B cell (primary cell): ENCODE measurements at regions not wholly inside any gene's neighbourhood (a gene's known extent, or its start where the extent isn't known, plus 50 kb on each side); places are given as distances from the start of the nearest gene placed in this dataset.

ENCODE experiments used
- ATAC-seq: fragments of 200-7000 bp; cut with Tn5 transposase; one replicate; pipeline ENCODE4 v1.10.0; 2021; ENCODE audit warnings: low read depth, mild to moderate bottlenecking, moderate number of reproducible peaks, moderate library complexity
- CTCF ChIA-PET: fragments of 350-600 bp; sonication (Branson Sonifier 250); formaldehyde crosslinking; loops from one replicate; lab custom pipeline; 2021; ENCODE audit warnings: antibody characterized with exemption, inconsistent platforms; lab: Charles Lee
- POLR2A ChIA-PET: fragments of 350-600 bp; sonication (Branson Sonifier 250); formaldehyde crosslinking; loops from one replicate; lab custom pipeline; 2021; ENCODE audit warnings: antibody characterized with exemption; lab: Charles Lee
- DNase-seq: peaks from one replicate; pipeline ENCODE4 v3.0.0; 2013
- H2AFZ ChIP-seq: 2 replicates; pipeline ENCODE4 v1.6.1; 2012; ENCODE audit warnings: mild to moderate bottlenecking, low read depth, low read length; ENCODE audit not compliant: insufficient read depth, poor library complexity, severe bottlenecking
- H3K27ac ChIP-seq, 2 donors: 1 replicate in 1 of 2; 2 replicates in 1 of 2; pipeline ENCODE4 v1.5.1; 2012 to 2013; ENCODE audit warnings: low read length in 2 of 2, mild to moderate bottlenecking in 2 of 2, moderate library complexity in 1 of 2
- H3K27me3 ChIP-seq, 4 experiments: fragments of 200-600 bp in 1 of 4; sonication (generic) in 1 of 4; replicated peaks in 1 of 4; 1 replicate in 2 of 4; 2 replicates in 2 of 4; pipeline versions ENCODE4 v1.6.1 to v1.7.0; 2013 to 2016; ENCODE audit warnings: low read length in 3 of 4, mild to moderate bottlenecking in 2 of 4, mixed read lengths in 1 of 4, moderate library complexity in 1 of 4; ENCODE audit not compliant: insufficient read depth in 4 of 4, control insufficient read depth in 3 of 4; ENCODE audit errors: control extremely low read depth in 1 of 4
- H3K36me3 ChIP-seq, 2 experiments: replicated peaks in 1 of 2; 1 replicate in 1 of 2; 2 replicates in 1 of 2; pipeline versions ENCODE4 v1.6.1 to v1.7.1; 2013; ENCODE audit warnings: low read length in 1 of 2; ENCODE audit not compliant: insufficient read depth in 2 of 2, control insufficient read depth in 1 of 2; ENCODE audit errors: control extremely low read depth in 1 of 2, extremely low read depth in 1 of 2
- H3K4me1 ChIP-seq, 2 donors: fragments of 200-600 bp in 1 of 2; sonication (generic) in 1 of 2; 1 replicate in 1 of 2; 2 replicates in 1 of 2; pipeline versions ENCODE4 v1.5.1 to v1.6.1; 2013 to 2017; ENCODE audit warnings: low read length in 2 of 2; ENCODE audit not compliant: control insufficient read depth in 2 of 2, insufficient read depth in 2 of 2
- H3K4me2 ChIP-seq: replicated peaks from 2 replicates; pipeline ENCODE3; 2012; ENCODE audit warnings: mild to moderate bottlenecking, low read depth, low read length; ENCODE audit not compliant: poor library complexity, severe bottlenecking
- H3K4me3 ChIP-seq, 5 experiments: fragments of 200-600 bp in 1 of 5; sonication (generic) in 1 of 5; 1 replicate in 3 of 5; 2 replicates in 2 of 5; pipeline versions ENCODE4 v1.5.1 to v1.7.0; 2011 to 2016; ENCODE audit warnings: low read length in 4 of 5, mild to moderate bottlenecking in 4 of 5, low read depth in 2 of 5, control low read depth in 1 of 5, moderate library complexity in 1 of 5; ENCODE audit not compliant: insufficient read depth in 1 of 5; ENCODE audit errors: control extremely low read depth in 1 of 5, extremely low read depth in 1 of 5
- H3K79me2 ChIP-seq: fragments of 200-600 bp; sonication (generic); one replicate; pipeline ENCODE4 v1.6.0; 2016; ENCODE audit warnings: low read length; ENCODE audit not compliant: control insufficient read depth, insufficient read depth
- H3K9ac ChIP-seq: fragments of 200-600 bp; sonication (generic); 2 replicates; pipeline ENCODE4 v1.6.1; 2017; ENCODE audit warnings: mild to moderate bottlenecking, low read length, moderate library complexity
- H3K9me3 ChIP-seq, 3 donors: one replicate each; pipeline versions ENCODE4 v1.6.1 to v1.7.1; 2013; ENCODE audit warnings: low read length in 2 of 3; ENCODE audit not compliant: control insufficient read depth in 2 of 3, insufficient read depth in 1 of 3; ENCODE audit errors: control extremely low read depth in 1 of 3
- H4K20me1 ChIP-seq: 2 replicates; pipeline ENCODE4 v1.6.0; 2012; ENCODE audit warnings: mild to moderate bottlenecking, low read length; ENCODE audit not compliant: insufficient read depth, control insufficient read depth, poor library complexity, severe bottlenecking
- H3K27ac Mint-ChIP-seq: one replicate; pipeline ENCODE4 v1.8.0; 2021; ENCODE audit warnings: mixed read lengths
- H3K27me3 Mint-ChIP-seq: one replicate; pipeline ENCODE4 v1.8.0; 2021; ENCODE audit warnings: mixed read lengths
- H3K4me1 Mint-ChIP-seq: one replicate; pipeline ENCODE4 v1.8.0; 2021; ENCODE audit warnings: mixed read lengths
- H3K4me3 Mint-ChIP-seq: one replicate; pipeline ENCODE4 v1.8.0; 2021; ENCODE audit warnings: mixed read lengths
- H3K9me3 Mint-ChIP-seq: one replicate; pipeline ENCODE4 v1.8.0; 2022; ENCODE audit warnings: mixed read lengths; ENCODE audit not compliant: insufficient read depth
- EZH2 ChIP-seq: IDR thresholded peaks from 2 replicates; pipeline ENCODE4 v1.6.1; 2012; ENCODE audit warnings: borderline replicate concordance, low read depth, mild to moderate bottlenecking, moderate library complexity, low read length; ENCODE audit not compliant: insufficient read depth, poor library complexity, severe bottlenecking
- WGBS: methylation state at CpG from one replicate; pipeline ENCODE4 v1.1.5; 2013; ENCODE audit warnings: missing lambda C conversion rate; ENCODE audit not compliant: insufficient coverage; 5-methylcytosine and 5-hydroxymethylcytosine counted together
- intact Hi-C: fragments of 100-400 bp; cut with micrococcal nuclease; formaldehyde crosslinking; loops from one replicate; pipeline ENCODE4 v1.10.0; 2022
- TF ChIP-seq, protein P1 (sequence below): fragments of 200-600 bp; IDR thresholded peaks from one replicate; pipeline ENCODE4 v1.8.0; 2022; ENCODE audit warnings: antibody characterized with exemption, mild to moderate bottlenecking

DNA sequence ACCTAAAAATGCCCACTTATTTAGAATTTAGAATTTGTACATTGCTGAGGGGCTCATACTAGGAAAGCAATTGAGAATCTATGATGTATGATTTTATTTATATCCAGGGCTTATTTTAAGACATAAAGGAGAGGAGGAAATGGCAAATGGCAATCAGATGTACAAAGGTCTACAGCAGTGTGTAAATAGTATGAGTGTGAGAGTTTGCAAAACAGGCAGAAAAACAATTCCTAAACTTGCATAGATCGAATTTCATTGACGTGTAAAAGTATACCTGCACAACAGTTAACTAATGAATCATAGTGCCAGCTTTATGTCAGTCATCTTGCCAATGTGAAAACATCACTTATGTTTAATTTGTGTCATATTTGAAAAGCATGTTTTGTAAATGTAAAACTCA, 718.7 kb upstream of the GCFC2 start:
- Mint-ChIP-seq H3K9me3 (peaks cover 2% of the 10 kb centered on the region), H3K4me1 (no peaks in the 10 kb centered on the region), H3K27ac (no peak overlapping the region), H3K4me3 (no peak overlapping the region), H3K27me3 (no peaks in the 10 kb centered on the region)
- H3K36me3 ChIP-seq, result no peaks in the 10 kb centered on the region
- no peaks in the 10 kb centered on the region for H3K4me1 ChIP-seq
- no peaks in the 10 kb centered on the region for H3K79me2 ChIP-seq
- H3K9ac ChIP-seq, result no peak overlapping the region
- ATAC-seq, result no peak
- H4K20me1 ChIP-seq, result no peaks in the 10 kb centered on the region
- ChIA-PET POLR2A (no interaction called here), CTCF (no interaction called here)
- peaks cover 0 to 4% (median 0%) of the 10 kb centered on the region in 3 donors for H3K9me3 ChIP-seq
- H3K4me3 ChIP-seq, result no peak overlapping the region
- no peak for DNase-seq
- WGBS, result no CpG with 5 or more reads among the region's 2 CpGs
- H3K4me2 ChIP-seq, result no peak overlapping the region
- no peak overlapping the region for H3K27ac ChIP-seq
- no peaks in the 10 kb centered on the region for H3K27me3 ChIP-seq
- intact Hi-C loops, result no loop called here
- H2AFZ ChIP-seq, result no peak overlapping the region
- TF ChIP-seq, protein P1, sequence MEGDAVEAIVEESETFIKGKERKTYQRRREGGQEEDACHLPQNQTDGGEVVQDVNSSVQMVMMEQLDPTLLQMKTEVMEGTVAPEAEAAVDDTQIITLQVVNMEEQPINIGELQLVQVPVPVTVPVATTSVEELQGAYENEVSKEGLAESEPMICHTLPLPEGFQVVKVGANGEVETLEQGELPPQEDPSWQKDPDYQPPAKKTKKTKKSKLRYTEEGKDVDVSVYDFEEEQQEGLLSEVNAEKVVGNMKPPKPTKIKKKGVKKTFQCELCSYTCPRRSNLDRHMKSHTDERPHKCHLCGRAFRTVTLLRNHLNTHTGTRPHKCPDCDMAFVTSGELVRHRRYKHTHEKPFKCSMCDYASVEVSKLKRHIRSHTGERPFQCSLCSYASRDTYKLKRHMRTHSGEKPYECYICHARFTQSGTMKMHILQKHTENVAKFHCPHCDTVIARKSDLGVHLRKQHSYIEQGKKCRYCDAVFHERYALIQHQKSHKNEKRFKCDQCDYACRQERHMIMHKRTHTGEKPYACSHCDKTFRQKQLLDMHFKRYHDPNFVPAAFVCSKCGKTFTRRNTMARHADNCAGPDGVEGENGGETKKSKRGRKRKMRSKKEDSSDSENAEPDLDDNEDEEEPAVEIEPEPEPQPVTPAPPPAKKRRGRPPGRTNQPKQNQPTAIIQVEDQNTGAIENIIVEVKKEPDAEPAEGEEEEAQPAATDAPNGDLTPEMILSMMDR, result no peak
- TF ChIP-seq EZH2, result no peak

DNA sequence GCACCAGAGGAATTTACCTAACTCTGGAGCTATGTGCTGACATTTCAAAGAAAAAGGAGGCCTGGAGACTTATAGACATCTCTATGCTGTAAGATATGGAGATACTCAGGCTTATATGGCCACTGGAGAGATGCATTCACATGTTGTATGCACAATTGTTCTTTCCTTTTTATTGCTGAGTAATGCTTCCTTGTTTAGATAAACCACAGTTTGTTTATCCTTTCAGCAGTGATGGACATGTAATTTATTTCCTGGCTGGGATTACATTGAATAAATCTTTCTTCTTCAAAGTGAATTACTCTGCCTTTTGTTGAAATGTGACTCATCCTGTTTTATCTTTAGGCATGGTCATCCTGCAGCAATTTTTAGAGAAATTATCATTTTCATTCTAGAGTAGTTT, 716.7 kb upstream of the GCFC2 start:
- TF ChIP-seq EZH2, result no peak
- TF ChIP-seq, protein P1, result no peak
- H3K4me2 ChIP-seq, result no peak overlapping the region
- H4K20me1 ChIP-seq, result no peaks in the 10 kb centered on the region
- H3K79me2 ChIP-seq, result no peaks in the 10 kb centered on the region
- no peak overlapping the region for H3K4me3 ChIP-seq
- H3K27me3 ChIP-seq, result no peaks in the 10 kb centered on the region
- ATAC-seq (no peak), DNase-seq (no peak)
- ChIA-PET CTCF (no interaction called here), POLR2A (no interaction called here)
- no peak overlapping the region for H3K27ac Mint-ChIP-seq
- H3K36me3 ChIP-seq, result no peaks in the 10 kb centered on the region
- no peaks in the 10 kb centered on the region for H3K4me1 Mint-ChIP-seq
- H3K27me3 Mint-ChIP-seq, result no peaks in the 10 kb centered on the region
- no peak overlapping the region for H2AFZ ChIP-seq
- H3K9me3 Mint-ChIP-seq, result peaks cover 2% of the 10 kb centered on the region
- no peak overlapping the region for H3K4me3 Mint-ChIP-seq
- H3K4me1 ChIP-seq, result no peaks in the 10 kb centered on the region
- intact Hi-C loops, result no loop called here
- H3K27ac ChIP-seq, result no peak overlapping the region
- H3K9ac ChIP-seq, result no peak overlapping the region
- H3K9me3 ChIP-seq, result peaks cover 0 to 4% (median 0%) of the 10 kb centered on the region in 3 donors
